HG03571 (cell line): ENCODE measurements at regions not wholly inside any gene's neighbourhood (a gene's known extent, or its start where the extent isn't known, plus 50 kb on each side); places are given as distances from the start of the nearest gene placed in this dataset.
A peak's percentile ranks its signal among the peaks of the same experiment; 100 is the strongest.
"Not testable (repeated sequence)": the region's sequence is repeated elsewhere in the genome, so short reads cannot be mapped to it uniquely, and the experiment has no call there.

Experiments used
- ATAC-seq: cut with Tn5 transposase; IDR thresholded peaks from one replicate; pipeline ENCODE4 v1.9.1; 2021; ENCODE audit not compliant: unreplicated experiment

- peak; percentile 60 for ATAC-seq
Observed at GRCh38 chr3:72629191-72629631, 219.0 kb downstream of the SHQ1 start.

GRCh38 chr3:72628065-72628464 is 220.2 kb downstream of the SHQ1 start:
- no peak for ATAC-seq

- ATAC-seq: no peak
Observed at GRCh38 chr3:72627271-72627670, 221.0 kb downstream of the SHQ1 start.

- ATAC-seq: no peak
Observed at GRCh38 chr3:72625602-72626337, 222.5 kb downstream of the SHQ1 start.

GRCh38 chr3:72624656-72625055 is 223.6 kb downstream of the SHQ1 start:
- no peak for ATAC-seq

GRCh38 chr3:72618739-72619138 is 229.5 kb downstream of the SHQ1 start:
- ATAC-seq: no peak

- no peak for ATAC-seq
Observed at GRCh38 chr3:72617424-72618024, 230.7 kb downstream of the SHQ1 start.

GRCh38 chr3:72615776-72616175 is 232.5 kb downstream of the SHQ1 start:
- ATAC-seq: no peak

- ATAC-seq: no peak
Observed at GRCh38 chr3:72615182-72615581, 233.1 kb downstream of the SHQ1 start.

- ATAC-seq: no peak
Observed at GRCh38 chr3:72614394-72615074, 233.7 kb downstream of the SHQ1 start.

- no peak for ATAC-seq
Observed at GRCh38 chr3:72613871-72614270, 234.4 kb downstream of the SHQ1 start.

- not testable (repeated sequence) for ATAC-seq
Observed at GRCh38 chr3:72609114-72609513, 239.1 kb downstream of the SHQ1 start.

- no peak for ATAC-seq
Observed at GRCh38 chr3:72606005-72606800, 242.0 kb downstream of the SHQ1 start.

GRCh38 chr3:72604328-72604727 is 243.9 kb downstream of the SHQ1 start:
- ATAC-seq: no peak

- no peak for ATAC-seq
Observed at GRCh38 chr3:72601983-72602750, 246.1 kb downstream of the SHQ1 start.

- ATAC-seq: no peak
Observed at GRCh38 chr3:72601060-72601459, 247.2 kb downstream of the SHQ1 start.

- ATAC-seq: no peak
Observed at GRCh38 chr3:72597756-72598195, 250.5 kb downstream of the SHQ1 start.

- ATAC-seq: no peak
Observed at GRCh38 chr3:72597043-72597442, 251.2 kb downstream of the SHQ1 start.

- ATAC-seq: no peak
Observed at GRCh38 chr3:72595927-72596610, 252.2 kb downstream of the SHQ1 start.

- ATAC-seq: no peak
Observed at GRCh38 chr3:72595376-72595775, 252.9 kb downstream of the SHQ1 start.
